Hematopoietic multipotent progenitor cell treated with erythropoietin and hydrocortisone succinate and interleukin-3 and kit ligand, for 15 days (in vitro differentiated cells): ENCODE measurements at regions not wholly inside any gene's neighbourhood (a gene's known extent, or its start where the extent isn't known, plus 50 kb on each side); places are given as distances from the start of the nearest gene placed in this dataset.

Experiments
- DNase-seq: peaks from one replicate; pipeline ENCODE4 v3.0.0-alpha.2; 2015; ENCODE audit warnings: low spot score

- DNase-seq: no peak
Measured at GRCh38 chr17:70021726-70022125, 53.3 kb upstream of the KCNJ16 start.

DNA sequence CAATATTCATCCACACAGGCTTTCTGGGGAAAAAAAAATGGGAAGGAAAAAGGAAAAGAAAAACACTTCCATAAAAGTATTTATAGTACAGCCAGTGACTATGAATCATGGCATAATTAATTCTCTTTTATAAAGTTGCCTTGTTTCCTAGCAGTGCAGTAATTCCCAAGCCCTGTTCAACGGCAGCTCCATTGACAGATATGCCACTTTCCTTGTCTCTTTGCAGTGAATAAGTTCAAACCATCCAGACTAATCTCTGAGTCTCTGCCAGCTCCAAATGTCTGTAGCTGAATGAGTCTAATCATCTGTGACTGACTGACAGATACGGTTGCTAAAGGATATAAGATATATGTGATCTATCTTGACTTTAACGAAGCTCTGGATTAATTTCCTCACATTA lies 52.9 kb upstream of the KCNJ16 start:
- DNase-seq: no peak

DNA sequence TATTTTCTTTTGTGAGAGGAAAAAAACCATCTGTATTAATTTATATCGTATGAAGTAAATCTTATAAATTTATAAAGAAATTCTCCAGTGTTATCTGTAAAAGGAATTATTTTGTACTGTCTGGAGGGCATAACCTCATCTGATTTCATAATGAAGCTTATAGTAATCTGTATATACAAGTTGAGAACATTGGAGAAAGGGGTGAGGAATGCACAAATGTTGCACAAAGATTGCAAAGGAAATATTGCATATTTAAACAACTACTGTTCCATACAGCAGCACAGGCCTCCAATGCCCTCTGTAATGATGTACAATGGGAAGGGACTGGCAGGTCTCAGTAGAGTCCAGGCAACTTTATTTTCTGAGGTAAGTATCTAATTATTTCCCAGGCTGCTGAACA lies 50.8 kb upstream of the KCNJ16 start:
- no peak for DNase-seq
